GM12873 (cell line): ENCODE measurements at regions not wholly inside any gene's neighbourhood (a gene's known extent, or its start where the extent isn't known, plus 50 kb on each side); places are given as distances from the start of the nearest gene placed in this dataset.

Experiments
- TF ChIP-seq, protein P1 (sequence below): IDR thresholded peaks from 2 replicates; pipeline ENCODE4 v1.5.1; 2012; ENCODE audit warnings: low read depth, mild to moderate bottlenecking, moderate library complexity, low read length, control low read depth; ENCODE audit not compliant: insufficient read depth; ENCODE audit errors: missing control alignments

DNA sequence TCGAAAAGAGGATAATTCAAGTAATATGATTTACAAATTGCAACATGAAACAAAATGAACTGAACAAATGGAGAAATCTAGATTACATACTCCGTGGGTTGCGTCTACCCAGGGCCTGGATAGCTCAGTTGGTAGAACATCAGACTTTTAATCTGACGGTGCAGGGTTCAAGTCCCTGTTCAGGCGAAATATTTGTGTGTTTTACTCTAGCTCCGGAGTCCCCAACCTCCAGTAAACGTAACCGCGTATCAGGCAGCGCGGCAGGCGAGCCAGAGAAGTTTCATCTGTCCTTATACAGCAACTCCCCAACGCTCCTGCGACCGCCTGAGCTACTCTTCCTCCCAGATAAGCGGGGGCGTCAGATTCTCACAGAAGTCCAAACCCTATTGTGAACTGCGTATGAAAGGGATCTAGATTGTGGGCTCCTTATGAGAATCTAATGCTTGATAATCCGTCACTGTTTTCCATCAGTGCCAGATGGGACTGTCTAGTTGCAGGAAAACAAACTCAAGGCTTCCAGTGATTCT, 176.1 kb downstream of the TRIM27 start:
- TF ChIP-seq, protein P1, sequence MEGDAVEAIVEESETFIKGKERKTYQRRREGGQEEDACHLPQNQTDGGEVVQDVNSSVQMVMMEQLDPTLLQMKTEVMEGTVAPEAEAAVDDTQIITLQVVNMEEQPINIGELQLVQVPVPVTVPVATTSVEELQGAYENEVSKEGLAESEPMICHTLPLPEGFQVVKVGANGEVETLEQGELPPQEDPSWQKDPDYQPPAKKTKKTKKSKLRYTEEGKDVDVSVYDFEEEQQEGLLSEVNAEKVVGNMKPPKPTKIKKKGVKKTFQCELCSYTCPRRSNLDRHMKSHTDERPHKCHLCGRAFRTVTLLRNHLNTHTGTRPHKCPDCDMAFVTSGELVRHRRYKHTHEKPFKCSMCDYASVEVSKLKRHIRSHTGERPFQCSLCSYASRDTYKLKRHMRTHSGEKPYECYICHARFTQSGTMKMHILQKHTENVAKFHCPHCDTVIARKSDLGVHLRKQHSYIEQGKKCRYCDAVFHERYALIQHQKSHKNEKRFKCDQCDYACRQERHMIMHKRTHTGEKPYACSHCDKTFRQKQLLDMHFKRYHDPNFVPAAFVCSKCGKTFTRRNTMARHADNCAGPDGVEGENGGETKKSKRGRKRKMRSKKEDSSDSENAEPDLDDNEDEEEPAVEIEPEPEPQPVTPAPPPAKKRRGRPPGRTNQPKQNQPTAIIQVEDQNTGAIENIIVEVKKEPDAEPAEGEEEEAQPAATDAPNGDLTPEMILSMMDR, result no peak

DNA sequence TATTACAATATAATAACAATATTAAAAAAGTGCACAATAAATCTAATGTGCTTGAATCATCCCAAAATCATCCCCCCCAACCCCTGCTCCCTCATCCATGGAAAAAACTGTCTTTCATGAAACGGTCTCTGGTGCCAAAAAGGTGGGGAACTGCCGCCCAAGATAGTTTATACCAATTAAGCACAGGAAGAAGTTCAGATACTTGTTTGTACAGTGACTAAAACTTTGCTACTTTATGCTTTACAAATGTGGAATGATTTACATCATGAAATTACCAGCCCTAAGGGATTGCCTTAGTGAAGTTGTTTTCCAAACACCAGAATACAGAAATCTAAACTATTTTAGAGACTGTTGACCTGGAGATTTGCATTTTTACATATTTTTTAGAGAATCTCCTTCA, 175.6 kb downstream of the TRIM27 start:
- TF ChIP-seq, protein P1, result no peak

DNA sequence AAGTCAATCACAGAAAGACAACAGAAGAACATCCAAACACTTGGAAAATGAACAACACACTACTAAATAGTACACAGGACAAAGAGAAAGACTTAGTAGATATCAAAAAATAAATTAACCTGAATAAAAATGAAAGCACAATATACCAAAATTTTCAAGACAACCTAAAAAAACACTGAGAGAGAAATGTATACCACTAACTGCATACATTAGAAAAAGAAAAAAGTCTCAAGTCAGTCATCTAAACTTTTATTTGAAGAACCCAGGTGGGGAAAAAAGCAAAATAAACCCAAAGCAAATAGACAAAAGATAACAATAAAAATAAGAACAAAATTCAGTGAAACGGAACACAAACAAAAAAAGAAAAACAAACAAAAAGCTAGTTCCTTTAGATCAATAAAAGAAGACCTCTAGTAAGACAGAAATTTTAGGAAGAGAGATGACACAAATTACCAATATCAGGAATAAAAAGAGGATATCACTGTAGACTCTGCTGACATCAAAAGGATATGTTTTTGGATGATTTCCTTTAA, 172.8 kb downstream of the TRIM27 start:
- TF ChIP-seq, protein P1, result no peak

DNA sequence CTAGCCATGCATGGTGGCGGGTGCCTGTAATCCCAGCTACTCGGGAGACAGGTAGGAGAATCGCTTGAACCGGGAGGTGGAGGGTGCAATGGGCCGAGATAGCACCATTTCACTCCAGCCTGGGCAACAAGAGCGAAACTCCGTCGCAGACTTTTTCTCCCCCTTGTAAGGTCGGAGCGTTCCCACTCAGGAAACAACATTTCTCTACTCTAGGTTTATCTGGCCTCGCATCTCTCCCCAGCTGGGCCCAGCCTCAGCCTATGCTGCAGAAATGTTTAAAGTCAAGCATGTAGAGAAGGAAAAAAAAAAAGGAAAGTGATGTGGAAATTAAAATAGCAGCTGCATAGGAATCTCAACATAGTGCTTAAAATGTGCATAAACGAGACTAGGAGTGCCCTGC, 172.3 kb downstream of the TRIM27 start:
- TF ChIP-seq, protein P1, result no peak

DNA sequence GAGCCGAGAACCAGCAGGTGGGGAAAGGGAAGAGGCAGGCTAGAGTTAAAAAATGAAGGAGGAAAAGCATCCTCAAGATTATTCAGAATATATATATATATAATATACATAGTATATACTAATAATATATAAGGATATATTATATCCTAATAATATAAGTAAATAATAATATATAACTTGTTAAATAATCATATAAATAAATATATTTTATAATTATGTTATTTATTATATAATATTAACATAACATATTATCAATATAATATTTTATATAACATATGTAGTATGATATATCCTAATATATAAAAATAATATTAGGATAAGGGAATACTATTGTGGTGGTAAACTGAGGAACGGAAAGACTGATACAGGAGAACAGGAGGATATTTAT, 171.8 kb downstream of the TRIM27 start:
- TF ChIP-seq, protein P1, result no peak

DNA sequence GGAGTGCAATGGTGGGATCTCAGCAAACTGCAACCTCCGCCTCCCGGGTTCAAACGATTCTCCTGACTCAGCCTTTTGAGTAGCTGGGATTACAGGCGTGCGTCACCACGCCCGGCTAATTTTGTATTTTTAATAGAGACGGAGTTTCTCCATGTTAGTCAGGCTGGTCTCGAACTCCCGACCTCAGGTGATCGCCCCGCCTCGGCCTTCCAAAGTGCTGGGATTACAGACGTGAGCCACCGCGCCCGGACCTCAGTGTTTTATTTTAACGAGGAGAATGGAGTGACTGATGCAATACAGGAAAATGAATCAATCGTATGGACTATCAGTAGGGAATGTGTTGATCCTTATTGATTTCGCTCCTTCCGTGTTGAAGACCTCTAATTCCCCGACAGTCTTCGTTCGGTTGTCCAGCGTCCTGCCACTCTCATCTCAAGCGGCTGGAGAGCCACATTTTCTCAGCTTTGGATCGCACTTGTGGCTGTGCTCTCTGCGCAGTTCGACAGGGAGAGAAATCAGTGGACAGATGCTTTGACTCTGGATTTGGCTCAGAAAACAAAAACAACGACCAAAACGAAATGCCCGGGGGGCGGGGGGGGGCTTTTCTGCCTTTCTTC, 166.2 kb downstream of the TRIM27 start:
- TF ChIP-seq, protein P1, result no peak

DNA sequence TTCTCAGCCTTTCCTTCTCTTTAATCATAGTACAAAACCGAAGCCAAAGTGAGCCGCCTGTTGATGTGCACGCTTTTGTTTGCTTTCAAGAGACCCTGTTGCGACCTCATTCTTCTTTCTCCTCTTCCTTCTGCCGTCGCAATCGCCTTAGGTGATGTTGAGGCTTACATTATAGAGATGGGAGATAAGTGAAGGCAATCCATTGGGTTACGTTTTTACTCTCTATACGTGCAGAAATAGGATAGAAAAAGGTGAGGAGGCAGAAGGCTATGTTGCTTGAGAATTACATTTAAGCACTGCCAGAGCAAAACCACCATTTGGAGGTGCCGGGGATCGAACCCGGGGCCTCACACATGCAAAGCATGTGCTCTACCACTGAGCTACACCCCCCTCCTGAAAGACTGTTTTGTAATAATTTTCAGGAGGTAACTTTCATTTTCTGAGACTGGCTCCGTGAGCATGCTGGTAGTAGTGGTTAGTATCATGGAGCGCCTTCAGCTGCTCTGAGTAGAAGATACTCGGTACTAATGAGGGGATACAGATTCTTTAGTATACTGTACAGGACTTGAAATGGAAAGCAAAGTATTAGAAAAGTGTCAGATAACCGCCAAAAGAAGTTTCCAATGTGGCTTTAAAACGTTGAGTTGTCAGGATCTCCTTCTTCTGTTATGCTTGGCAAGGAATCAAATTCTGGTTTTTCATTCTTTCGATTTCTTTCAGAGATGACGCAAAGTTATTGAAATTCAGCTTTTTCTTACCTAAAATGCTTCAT, 165.6 kb downstream of the TRIM27 start:
- TF ChIP-seq, protein P1, result no peak
